NOMO-1 treated with dmso at 0.1 percent for 144 hours (cell line): ENCODE measurements at regions not wholly inside any gene's neighbourhood (a gene's known extent, or its start where the extent isn't known, plus 50 kb on each side); places are given as distances from the start of the nearest gene placed in this dataset.
"Not testable (repeated sequence)": the region's sequence is repeated elsewhere in the genome, so short reads cannot be mapped to it uniquely, and the experiment has no call there.

Source experiments
- DNase-seq: peaks from one replicate; lab custom pipeline; 2025; ENCODE audit not compliant: unreplicated experiment; lab: John Stamatoyannopoulos, UW

DNA sequence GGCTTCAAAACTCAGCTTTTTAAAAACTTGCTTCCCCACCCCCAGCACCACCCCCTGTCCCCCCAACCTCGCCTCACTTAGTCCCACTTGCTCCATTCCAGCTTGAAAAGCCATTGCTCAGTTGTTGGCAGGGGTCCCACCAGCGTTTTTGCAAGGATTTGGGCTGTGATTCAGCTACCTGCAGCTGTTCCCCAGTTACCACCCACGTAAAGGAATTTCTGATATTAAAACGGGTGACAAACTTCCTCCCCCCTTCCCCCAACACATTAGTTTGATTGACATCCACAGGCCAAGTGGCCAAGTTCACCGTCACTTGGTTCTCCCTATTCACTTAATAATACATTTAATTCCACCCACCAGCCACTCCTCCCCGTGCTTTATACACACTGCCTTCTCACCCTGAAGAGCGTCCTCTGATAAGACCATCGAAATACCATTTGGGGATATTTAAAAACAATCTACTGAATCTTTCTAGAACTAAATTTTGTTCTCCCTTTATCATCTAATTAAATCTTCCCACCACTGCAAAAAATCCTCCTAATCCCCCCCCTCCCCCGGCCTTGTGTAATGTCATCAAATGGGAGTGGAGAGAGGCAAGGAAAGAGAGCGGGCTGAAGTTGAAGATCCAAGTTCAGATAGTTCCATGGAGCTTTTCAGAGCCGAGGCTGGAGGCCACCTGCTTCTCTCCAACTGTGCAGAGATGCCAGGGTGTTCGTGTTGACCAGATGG is 55.1 kb downstream of the SOX9 start:
- no peak for DNase-seq

DNA sequence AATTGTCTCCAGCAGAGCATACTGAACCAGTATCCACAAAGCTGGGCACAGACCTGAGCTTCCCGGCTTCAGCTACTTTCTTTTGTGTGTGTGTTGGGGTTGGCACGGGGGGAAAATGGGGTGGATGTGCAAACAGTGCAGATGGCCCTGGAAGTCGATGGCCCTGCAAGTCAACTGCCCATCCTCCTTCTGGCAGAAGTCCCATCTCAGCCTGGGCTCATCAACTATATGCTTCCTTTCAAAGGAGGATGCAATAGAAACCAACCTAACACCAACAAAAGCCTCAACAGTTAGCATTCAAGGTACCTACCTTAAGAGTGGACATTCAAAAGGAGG is 55.7 kb downstream of the SOX9 start:
- no peak for DNase-seq

DNA sequence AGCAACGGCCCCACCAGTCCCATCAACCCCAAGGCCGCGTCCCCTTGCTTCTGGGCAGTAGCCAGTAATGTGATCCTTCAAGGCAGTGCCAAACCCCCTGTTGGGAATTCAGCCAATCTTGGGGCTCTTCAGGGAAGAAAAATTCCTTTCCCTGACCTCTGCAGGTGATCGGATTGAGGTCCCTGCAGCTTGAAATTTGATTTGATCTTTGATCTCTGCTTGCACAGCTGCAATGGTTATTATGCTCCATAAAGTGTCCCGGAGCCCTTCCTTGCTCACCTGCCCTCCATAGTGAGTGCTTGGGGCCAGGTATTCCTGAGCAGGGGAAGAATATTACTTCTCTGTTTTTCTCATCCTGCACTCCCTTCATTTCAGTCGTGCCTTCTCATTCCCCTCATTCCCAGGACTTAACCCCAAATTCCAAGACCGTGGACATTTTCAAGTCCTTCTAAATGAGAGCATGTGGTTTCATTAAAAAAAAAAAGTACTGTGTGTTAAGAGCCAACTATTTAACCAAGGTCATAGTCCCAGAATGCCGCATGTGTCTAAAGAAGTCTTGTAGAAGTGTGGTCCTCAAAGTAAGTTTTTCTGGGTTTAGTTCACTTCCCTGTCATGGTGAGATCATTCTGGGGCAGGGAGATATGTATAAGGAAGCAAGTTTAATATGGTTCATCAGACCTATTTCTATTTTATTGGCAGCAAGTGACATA is 56.3 kb downstream of the SOX9 start:
- no peak for DNase-seq

DNA sequence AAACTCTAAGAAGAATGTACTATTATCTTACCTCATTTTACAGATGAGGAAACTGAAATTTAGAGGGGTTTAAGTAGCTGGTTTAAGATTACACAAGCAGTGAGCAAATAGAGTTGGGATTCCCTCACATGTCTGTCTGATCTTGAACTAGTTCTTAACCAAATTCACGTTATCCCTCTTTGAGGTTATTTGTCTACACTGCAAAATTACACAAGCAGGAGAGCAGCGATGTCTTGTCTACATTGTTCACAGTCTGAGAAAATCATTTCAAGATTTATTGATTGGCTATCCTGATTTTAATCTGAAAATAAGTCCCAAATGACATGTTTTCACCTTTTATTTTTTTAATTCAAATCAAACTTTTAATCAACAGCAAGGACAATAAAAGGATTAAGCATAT is 56.9 kb downstream of the SOX9 start:
- DNase-seq: no peak

DNA sequence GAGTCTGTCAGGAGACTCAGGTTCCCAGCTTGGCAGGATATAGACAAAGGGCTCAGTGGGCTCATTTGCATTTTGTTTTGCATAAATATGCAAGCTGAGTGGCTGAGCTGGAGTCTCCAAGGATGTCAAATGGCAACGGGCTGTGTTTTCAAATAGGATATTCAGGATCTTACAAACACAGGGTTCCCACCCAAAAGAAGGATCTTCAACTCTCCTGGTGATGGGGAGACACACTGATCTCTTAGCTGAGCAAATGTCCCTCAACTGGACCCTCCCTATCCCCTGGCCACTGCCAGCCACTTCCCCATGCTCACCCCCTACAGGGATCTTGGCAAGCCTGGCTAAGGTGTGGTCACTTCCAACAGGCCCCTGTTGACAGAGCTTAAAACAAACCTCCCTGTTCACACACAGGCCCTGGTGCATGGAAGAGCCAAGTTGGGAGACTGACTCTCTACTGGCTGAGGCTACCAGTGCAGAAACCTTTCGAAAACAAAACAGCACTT is 61.6 kb downstream of the SOX9 start:
- DNase-seq: no peak

DNA sequence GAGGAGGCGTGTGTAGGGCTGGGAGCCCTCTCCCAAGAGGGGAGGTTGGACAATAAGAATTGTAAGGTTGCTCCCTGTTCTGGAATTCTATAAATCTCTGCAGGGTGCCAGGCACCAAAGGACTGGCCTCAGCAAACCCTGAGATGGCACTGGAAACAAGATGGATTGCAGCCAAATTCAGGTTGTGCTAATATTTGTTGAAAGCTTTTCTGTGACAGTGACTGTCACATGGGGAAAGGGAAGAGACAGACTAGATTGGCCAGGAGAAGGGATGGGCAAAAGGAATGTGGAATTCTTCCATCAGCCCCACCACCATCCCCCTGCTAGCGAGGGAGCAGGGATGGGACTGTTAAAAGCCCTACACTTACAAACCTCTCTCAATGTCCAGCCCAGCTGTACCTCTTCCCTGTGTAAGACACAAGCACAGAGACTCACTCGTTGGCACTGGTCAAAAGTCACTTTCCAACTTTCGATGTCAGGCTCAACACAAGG is 62.4 kb downstream of the SOX9 start:
- DNase-seq: no peak

DNA sequence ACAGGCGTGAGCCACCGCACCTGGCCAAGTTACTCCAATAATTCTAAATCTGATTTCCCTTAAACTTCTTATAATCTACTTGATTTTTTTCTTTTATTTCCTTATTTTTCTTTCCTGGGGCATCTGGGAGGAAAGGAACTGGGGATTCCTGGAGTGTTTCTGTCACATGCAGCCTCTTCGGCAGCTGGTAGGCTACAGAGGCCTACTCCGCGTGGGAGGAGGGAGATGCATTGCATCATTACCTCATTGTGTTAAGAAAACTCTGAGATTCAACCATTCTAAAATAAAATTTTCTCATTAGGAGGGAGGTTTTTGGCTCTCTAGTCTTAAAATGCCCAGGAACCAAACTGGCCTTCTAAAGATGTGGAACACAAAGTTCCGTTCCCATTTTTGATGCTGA is 64.0 kb downstream of the SOX9 start:
- DNase-seq: no peak

DNA sequence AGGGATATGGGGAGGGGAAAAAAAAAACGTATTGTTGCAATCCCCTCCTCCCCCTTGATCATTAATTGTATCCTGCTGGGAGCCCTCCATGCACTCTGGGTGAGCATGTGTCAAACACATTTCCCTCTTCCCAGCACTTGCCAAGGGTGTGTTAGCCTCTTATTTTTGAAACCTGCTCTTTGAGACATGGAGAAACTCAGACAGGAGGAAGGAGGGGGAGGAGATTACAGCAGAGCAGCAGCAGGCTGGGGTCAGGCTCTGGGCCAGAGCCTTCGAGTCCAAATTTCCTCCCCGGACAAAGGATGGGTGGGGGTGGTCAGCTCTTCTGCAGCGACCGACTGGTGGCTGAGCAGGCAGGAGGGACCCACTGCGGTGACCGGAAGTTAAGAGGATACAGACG is 64.7 kb downstream of the SOX9 start:
- DNase-seq: no peak

DNA sequence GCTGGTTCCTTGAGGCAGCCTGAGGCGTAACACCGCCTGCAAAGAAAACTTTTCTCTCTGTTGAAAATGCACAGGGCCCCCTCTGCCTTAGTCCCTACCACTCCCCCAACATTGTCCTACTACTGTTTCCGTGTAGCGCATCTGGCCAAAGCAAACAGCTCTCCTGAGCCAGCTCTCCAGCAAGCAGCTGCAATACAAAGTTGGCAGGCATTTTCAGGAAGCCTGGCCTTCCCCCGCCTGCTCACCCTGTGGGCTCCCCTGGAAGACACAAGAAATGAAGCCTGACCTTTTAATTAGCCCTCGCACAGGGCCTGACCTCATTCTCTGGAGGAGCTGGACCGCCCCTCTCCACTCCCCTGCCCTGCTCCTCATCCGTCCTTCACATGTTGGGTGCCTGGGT is 66.7 kb downstream of the SOX9 start:
- DNase-seq: no peak

DNA sequence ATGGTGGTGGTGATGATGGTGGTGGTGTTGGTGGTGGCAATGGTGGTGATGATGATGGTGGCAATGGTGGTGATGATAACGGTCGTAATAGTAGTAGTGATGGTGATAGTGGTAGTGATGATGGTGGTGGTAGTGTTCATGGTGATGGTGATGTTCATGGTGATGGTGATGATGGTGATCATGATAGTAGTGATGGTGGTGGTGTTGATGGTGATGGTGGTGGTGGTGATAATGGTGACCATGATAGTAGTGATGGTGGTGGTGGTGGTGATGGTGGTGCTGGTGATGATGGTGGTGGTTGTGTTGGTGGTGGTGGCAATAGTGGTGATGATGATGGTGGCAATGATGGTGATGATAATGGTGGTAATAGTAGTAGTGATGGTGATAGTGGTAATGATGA is 68.0 kb downstream of the SOX9 start:
- no peak for DNase-seq

DNA sequence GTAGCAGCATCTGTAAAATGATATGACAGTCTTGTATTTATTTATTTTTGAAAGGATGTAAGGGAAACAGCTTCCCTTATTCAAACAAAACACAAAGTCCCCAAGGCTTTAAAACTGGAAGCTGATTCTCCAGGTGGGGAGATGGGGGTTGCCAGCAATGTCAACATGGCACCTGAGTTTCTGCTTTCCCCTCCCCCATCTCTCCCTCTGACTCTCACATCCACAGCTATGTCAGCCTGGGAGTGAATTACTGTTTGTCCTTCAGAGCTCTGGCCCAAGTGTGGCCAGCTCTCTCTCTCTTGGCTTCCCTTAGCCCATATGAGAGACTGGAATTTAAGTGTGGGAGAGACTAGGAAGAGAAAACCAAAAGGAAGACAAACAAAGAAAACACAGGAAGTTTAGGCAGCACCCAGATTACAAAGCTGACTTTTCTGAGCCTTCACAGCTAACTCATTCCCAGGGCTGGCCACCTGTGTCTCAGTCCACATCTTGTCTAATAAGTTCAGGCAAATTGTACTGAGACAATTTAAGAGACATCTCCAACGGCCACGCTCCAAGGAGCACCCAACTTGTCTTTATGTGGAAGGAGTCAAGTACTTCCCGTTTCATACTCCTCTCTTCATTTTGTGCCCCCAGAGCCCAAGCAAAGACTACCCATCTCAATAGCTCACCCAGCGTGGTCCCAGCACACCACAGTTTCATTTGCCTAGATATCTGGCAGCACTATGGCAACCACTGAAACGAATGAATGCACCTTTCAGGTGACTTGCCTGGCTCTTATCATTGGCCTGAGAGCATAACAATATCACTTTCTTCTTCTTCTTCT is 69.2 kb downstream of the SOX9 start:
- DNase-seq: no peak

DNA sequence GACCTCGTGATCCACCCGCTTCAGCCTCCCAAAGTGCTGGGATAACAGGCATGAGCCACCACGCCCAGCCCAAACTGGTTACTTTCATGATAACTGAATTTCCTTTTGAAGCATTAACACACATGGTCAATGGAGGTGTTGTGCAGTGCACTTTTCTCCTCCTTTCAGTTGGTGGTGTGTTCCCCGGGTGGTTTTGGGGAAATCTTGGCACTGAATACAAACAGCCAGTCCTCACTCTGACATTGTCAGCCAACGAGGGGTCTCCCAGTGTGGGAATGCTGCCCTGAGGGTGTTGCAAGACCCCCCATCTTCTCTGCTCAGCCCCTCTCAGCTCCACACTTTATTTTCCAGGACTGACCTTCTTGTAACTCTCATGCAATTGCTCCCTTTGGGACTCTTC is 70.5 kb downstream of the SOX9 start:
- no peak for DNase-seq

DNA sequence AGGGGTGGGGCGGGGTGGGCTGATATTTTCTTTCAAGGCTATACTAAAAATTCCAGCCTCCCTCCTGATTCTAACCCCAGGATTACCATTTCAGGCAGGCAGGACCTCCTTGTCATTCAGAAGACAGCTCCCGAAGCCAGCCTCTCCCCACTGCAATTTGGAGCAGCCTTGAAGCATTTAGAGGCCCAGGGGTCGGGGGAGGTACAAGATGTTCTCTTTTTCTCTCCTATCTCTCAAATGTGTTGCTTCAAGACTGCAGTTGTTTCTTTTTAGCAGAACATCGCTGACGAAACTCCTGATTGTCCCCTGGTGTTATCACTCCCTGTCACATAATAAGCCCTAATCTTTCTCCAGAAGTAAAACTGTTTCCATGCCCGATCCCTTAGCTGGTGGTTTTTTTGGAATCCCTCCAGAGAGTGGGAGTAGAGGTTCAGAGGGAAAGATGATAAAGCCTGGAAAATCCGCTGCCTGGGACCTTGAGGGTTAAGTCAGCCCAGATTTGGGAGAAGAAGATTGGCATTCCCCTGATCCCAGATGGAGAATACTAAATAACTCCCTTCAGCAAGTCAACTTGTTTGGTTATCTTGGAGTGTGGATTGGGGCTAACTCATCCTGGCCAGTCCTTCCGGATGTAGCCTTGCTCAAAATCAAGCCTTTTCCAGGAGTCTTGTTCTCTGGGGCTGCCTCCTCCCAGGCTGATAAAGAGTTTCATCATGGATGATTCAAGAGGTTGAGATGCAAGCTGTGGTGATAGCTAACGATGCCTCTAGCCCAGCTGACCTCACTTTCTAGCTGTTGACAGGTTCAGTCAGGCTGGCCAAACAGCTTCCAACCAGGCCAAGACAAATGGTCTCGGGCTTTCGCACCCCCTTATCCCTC is 71.3 kb downstream of the SOX9 start:
- no peak for DNase-seq

DNA sequence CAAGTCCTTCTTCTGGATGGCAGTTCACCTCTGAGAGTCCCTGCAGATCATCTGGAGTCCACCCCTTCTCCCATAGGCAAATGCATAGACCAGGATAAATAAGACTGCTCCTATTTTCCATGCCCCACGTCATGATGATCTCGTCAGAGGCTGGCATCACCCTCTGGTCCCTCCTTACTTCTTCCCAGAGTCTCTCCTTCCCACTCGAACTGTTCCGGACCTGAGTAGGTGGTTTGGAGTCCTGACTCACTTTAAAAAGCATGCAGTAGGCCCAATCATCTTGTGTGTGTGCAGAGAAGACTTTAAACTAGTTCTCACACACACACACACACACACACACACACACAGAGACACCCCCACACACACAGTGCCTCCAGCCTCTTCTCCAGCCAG is 72.0 kb downstream of the SOX9 start:
- no peak for DNase-seq

DNA sequence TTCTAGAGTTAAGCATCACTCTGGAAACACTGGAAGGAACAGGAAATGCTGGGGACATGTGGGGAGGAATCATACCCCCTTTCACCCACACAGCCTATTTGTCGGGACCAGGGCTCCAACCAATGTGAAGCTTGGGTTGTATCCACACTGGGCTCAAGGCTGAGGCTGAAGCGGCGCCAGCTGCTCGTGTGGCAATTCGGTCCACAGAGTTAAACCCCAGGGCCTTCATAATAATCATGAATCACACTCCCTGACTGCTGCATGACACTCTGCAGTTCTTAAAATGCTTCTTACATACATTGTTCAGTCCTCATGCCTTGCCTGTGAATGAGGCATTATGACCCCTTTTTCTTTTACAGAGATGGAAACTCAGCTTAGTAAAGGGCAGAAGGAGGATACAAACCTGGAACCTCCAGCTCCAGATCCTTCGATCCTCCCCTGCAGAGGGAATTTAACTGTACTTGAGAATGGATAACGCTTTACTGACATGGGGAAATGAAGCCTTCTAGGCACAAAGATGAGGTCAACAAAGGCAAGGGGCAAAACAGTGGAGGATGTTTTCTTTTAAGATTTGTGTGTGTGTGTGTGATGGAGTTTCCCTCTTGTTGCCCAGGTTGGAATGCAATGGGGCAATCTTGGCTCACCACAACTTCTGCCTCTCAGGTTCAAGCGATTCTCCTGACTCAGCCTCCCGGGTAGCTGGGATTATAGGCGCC is 72.7 kb downstream of the SOX9 start:
- DNase-seq: no peak

DNA sequence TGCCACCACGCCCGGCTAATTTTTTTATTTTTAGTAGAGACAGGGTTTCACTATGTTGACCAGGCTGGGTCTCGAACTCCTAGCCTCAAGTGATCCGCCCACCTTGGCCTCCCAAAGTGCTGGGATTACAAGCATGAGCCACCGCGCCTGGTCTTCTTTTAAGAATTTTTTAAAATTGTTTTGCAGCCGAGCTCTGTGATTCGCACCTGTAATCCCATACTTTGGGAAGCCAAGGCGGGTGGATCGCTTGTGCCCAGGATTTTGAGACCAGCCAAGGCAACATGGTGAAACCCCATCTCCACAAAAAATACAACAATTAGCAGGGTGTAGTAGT is 73.3 kb downstream of the SOX9 start:
- not testable (repeated sequence) for DNase-seq

DNA sequence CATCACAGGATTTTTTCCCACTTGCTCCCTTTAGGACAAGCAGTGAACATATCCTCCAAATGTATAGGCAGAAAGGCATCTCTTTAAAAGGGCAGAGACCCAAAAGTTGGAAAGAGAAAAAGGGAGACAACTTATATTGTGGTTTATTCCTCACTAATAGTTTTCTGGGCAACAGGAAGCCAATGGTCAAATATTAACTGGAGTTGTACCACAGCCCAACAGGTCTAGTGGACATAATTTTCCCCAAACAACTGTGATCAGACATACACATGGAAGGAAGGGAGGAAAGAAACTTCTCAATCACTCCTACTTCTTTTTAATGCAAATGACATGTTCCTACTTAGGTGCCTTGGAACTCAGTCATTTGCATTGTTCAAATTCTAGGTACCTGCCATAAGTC is 78.4 kb downstream of the SOX9 start:
- no peak for DNase-seq

DNA sequence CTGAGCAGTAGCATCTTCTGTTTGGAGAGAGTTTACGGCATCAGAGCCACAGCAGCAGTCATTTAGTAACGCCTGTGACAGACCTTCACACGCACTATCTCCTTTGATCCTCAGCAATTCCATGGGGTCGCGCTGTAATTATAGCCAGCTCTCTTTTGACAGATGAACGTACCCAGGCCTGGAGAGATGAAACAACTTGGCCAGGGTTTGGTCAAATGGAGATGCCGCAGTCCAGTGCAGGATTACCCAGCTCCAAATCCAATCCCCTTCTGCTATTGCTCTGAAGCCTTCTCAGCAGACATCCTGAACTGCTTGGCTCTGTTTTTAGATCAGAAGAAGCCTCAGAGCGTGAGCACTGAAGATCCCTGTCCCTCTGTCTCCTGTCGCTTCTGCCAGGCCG is 83.9 kb downstream of the SOX9 start:
- no peak for DNase-seq

DNA sequence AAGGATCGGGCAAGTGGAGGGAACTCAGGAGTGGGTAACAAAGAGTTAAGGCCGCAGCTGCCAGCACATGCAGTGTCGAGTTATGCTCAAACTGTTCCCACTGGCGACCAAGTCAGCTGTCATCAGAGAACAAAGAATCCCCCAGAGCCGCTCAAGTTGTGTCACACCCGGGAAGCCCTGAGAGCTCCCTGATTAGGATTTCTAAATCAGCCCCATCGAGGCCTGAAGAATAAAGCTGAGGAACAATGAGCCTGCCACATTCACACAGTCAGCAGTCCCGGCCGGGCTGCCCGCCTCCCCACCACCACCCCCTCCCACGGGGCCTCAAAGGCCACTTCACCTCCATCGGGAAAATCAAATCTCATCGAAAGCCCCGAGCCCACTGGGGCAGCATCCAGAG is 84.5 kb downstream of the SOX9 start:
- DNase-seq: no peak

DNA sequence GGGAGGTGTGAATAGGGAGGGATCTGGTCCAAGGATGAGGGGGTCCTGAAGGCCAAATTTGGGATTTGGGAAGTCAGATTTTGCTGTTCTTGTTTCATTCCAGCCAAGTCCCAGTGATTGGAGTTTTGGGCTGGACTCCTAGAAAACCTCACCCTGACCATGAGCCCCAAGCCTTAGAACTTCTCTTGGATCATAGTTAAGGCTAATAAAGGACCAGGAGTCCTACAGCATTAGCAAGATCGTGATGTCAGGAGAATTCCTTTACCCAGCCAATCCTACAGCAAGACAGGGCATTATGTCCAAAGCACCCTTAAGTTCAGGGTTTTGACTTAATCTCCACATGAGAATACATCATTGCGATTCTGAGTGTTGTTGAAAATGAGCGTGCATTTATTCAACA is 85.0 kb downstream of the SOX9 start:
- no peak for DNase-seq
